ENCODE measurements at regions not wholly inside any gene's neighbourhood (a gene's known extent, or its start where the extent isn't known, plus 50 kb on each side); places are given as distances from the start of the nearest gene placed in this dataset.

DNA sequence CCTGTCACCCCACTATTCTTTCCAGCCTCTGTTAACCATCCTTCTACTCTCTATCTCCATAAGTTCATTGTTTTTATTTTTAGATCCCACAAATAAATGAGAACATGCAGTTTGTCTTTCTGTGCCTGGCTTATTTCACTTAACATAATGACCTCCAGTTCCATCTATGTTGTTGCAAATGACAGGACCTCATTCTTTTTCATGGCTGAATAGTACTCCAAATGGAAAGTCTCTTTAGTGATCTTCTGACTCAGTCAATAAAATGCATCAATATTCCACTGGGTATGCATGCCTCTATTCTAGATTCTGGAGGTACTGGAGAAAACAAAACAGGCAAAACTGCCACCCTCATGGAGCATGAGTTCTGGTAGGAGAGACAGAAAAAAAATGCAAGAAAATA, 459.0 kb downstream of the XYLT1 start:
- no peak for DNase-seq (ENCODE audit: low spot score)
- no peak overlapping the region for H3K4me3 ChIP-seq (ENCODE audit: severe bottlenecking)
- no peaks in the 10 kb centered on the region for H3K9me3 ChIP-seq (ENCODE audit: severe bottlenecking)
- H3K27ac ChIP-seq (ENCODE audit: poor library complexity, severe bottlenecking): no peak overlapping the region
- H3K36me3 ChIP-seq (ENCODE audit: low read depth): no peaks in the 10 kb centered on the region
- H3K4me1 ChIP-seq (ENCODE audit: insufficient read depth, poor library complexity, severe bottlenecking): no peaks in the 10 kb centered on the region
- TF ChIP-seq, protein P1, sequence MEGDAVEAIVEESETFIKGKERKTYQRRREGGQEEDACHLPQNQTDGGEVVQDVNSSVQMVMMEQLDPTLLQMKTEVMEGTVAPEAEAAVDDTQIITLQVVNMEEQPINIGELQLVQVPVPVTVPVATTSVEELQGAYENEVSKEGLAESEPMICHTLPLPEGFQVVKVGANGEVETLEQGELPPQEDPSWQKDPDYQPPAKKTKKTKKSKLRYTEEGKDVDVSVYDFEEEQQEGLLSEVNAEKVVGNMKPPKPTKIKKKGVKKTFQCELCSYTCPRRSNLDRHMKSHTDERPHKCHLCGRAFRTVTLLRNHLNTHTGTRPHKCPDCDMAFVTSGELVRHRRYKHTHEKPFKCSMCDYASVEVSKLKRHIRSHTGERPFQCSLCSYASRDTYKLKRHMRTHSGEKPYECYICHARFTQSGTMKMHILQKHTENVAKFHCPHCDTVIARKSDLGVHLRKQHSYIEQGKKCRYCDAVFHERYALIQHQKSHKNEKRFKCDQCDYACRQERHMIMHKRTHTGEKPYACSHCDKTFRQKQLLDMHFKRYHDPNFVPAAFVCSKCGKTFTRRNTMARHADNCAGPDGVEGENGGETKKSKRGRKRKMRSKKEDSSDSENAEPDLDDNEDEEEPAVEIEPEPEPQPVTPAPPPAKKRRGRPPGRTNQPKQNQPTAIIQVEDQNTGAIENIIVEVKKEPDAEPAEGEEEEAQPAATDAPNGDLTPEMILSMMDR (IDR thresholded peaks at IDR 0.05; ENCODE audit: poor library complexity, severe bottlenecking): no peak
- ATAC-seq (ENCODE audit: low read depth): no peak
- peaks cover 4% of the 10 kb centered on the region for H3K27me3 ChIP-seq (ENCODE audit: insufficient read depth, poor library complexity, severe bottlenecking)

DNA sequence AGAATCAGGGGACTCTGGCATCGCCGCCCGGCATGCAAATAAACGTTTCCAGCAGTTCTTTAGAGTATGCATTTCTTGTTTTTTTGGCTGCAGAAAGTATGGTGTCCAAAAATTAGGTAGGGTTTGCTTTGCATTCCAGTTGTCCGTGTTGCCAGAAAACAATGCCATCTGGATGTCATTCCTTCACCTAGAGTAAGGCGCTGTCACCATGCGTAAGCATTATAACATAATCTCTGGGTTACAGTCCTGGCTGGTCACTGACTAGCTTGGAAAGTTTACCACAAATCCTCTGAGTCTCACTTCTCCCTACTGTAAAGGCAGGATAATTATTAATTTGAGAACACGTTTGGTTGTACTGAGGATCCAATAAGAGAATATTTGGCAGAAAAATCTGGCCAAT, 457.7 kb downstream of the XYLT1 start:
- no peaks in the 10 kb centered on the region for H3K4me1 ChIP-seq (ENCODE audit: insufficient read depth, poor library complexity, severe bottlenecking)
- no peak overlapping the region for H3K4me3 ChIP-seq (ENCODE audit: severe bottlenecking)
- H3K9me3 ChIP-seq (ENCODE audit: severe bottlenecking): no peaks in the 10 kb centered on the region
- no peak overlapping the region for H3K27ac ChIP-seq (ENCODE audit: poor library complexity, severe bottlenecking)
- no peaks in the 10 kb centered on the region for H3K36me3 ChIP-seq (ENCODE audit: low read depth)
- ATAC-seq (ENCODE audit: low read depth) (no peak), DNase-seq (ENCODE audit: low spot score) (no peak)
- H3K27me3 ChIP-seq (ENCODE audit: insufficient read depth, poor library complexity, severe bottlenecking): peaks cover 4% of the 10 kb centered on the region
- TF ChIP-seq, protein P1 (IDR thresholded peaks at IDR 0.05; ENCODE audit: poor library complexity, severe bottlenecking): no peak

DNA sequence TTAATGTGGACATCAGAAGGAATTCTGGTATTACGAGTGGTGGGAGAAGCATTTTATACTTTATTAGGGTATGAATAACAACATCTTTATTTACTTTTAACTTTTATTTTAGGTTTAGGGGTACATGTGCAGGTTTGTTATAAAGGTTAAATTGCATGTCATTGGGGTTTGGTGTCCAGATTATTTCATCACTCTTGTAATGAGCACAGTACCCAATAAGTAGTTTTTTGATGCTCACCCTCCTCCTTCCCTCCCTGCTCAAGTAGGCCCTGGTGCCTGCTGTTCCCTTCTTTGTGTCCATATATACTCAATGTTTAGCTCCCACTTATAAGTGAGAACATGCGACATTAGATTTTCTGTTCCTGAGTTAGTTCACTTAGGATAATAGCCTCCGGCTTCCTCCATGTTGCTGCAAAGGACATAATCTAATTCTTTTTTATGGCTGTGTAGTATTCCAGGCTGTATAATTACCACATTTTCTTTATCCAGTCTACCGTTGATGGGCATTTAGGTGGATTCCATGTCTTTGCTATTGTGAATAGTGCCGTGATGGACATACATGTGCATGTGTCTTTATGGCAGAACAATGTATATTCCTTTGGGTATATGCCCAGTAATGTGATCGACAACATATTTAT, 456.2 kb downstream of the XYLT1 start:
- no peaks in the 10 kb centered on the region for H3K36me3 ChIP-seq (ENCODE audit: low read depth)
- H3K4me3 ChIP-seq (ENCODE audit: severe bottlenecking): no peak overlapping the region
- no peaks in the 10 kb centered on the region for H3K4me1 ChIP-seq (ENCODE audit: insufficient read depth, poor library complexity, severe bottlenecking)
- no peak for DNase-seq (ENCODE audit: low spot score)
- no peaks in the 10 kb centered on the region for H3K9me3 ChIP-seq (ENCODE audit: severe bottlenecking)
- ATAC-seq (ENCODE audit: low read depth): no peak
- TF ChIP-seq, protein P1 (IDR thresholded peaks at IDR 0.05; ENCODE audit: poor library complexity, severe bottlenecking): no peak
- peaks cover 7% of the 10 kb centered on the region for H3K27me3 ChIP-seq (ENCODE audit: insufficient read depth, poor library complexity, severe bottlenecking)
- H3K27ac ChIP-seq (ENCODE audit: poor library complexity, severe bottlenecking): no peak overlapping the region

DNA sequence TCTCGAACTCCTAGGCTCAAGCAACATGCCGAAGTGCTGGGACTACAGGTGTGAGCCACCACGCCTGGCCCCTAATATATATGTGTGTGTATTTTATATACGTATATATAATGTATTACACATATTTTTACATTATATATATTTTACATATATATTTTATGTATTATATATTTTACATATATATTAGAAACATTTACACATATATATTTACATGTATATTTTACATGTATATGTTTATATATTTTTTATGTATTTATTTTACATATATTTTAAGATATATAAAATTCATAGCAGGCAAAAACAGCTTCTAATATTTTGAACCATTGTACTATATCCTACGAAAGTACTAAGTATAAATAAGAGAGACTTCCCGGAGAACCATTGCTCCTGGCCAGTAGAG, 455.1 kb downstream of the XYLT1 start:
- H3K9me3 ChIP-seq (ENCODE audit: severe bottlenecking): no peaks in the 10 kb centered on the region
- TF ChIP-seq, protein P1 (IDR thresholded peaks at IDR 0.05; ENCODE audit: poor library complexity, severe bottlenecking): no peak
- H3K4me3 ChIP-seq (ENCODE audit: severe bottlenecking): no peak overlapping the region
- no peak for DNase-seq (ENCODE audit: low spot score)
- no peaks in the 10 kb centered on the region for H3K36me3 ChIP-seq (ENCODE audit: low read depth)
- H3K27me3 ChIP-seq (ENCODE audit: insufficient read depth, poor library complexity, severe bottlenecking): peaks cover 10% of the 10 kb centered on the region
- no peak for ATAC-seq (ENCODE audit: low read depth)
- H3K4me1 ChIP-seq (ENCODE audit: insufficient read depth, poor library complexity, severe bottlenecking): no peaks in the 10 kb centered on the region
- H3K27ac ChIP-seq (ENCODE audit: poor library complexity, severe bottlenecking): no peak overlapping the region

DNA sequence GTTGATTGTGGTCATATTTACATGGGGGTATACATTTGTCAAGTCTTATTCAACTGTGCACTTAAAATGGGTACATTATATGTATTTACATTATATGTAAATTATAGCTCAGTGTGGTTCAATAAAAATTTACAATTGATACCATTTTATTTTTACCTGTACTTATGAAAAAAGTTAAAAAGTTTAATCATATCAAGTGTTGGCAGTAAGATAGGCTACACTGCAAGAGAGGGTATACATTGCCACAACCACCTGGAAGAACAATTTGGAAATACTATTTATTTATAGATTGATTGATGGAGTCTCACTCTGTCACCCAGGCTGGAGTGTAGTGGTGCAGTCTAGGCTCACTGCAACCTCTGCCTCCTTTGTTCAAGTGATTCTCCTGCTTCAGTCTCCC, 453.3 kb downstream of the XYLT1 start:
- no peak for ATAC-seq (ENCODE audit: low read depth)
- no peaks in the 10 kb centered on the region for H3K36me3 ChIP-seq (ENCODE audit: low read depth)
- TF ChIP-seq, protein P1 (IDR thresholded peaks at IDR 0.05; ENCODE audit: poor library complexity, severe bottlenecking): no peak
- H3K27me3 ChIP-seq (ENCODE audit: insufficient read depth, poor library complexity, severe bottlenecking): peaks cover 10% of the 10 kb centered on the region
- DNase-seq (ENCODE audit: low spot score): no peak
- H3K27ac ChIP-seq (ENCODE audit: poor library complexity, severe bottlenecking): no peak overlapping the region
- no peaks in the 10 kb centered on the region for H3K4me1 ChIP-seq (ENCODE audit: insufficient read depth, poor library complexity, severe bottlenecking)
- H3K4me3 ChIP-seq (ENCODE audit: severe bottlenecking): no peak overlapping the region
- H3K9me3 ChIP-seq (ENCODE audit: severe bottlenecking): no peaks in the 10 kb centered on the region

All from RWPE2 (cell line).